Stimulated activated CD4-positive, alpha-beta T cell treated with anti-CD3 and anti-CD28 coated beads, Interleukin-15, amount 100 ng/mL, for 48 hours (primary cell): ENCODE measurements at regions not wholly inside any gene's neighbourhood (a gene's known extent, or its start where the extent isn't known, plus 50 kb on each side); places are given as distances from the start of the nearest gene placed in this dataset.
"Not testable (repeated sequence)": the region's sequence is repeated elsewhere in the genome, so short reads cannot be mapped to it uniquely, and the experiment has no call there.

Experiments used
- DNase-seq, 2 donors: peaks; one replicate each; pipeline ENCODE4 v3.0.0-alpha.2; 2020; ENCODE audit warnings: low read depth in 2 of 2

GRCh38 chr22:49461674-49462073, 366.0 kb downstream of the BRD1 start:
- no peak for DNase-seq

- DNase-seq, result no peak
These were observed 366.9 kb downstream of the BRD1 start for GRCh38 chr22:49460592-49461281.

DNA sequence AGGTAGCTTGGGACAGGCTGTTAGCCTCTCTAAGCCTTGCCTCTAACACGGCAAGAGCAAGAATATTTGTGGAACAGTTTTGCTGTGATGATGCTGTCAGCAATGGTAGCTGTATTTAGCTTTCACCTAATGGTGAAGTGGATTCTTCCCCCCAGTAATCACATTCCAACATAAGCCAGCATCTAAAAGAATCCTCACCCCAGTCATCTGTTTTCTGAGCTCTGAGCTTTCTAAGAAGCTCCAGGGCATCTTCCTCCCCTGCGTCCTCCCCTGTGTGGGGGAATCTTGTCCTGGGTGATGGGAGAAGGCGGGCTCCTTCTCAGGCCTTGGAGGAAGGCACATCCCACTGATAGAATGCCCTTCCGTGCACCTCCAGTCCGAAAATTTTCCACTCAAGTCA, 367.6 kb downstream of the BRD1 start:
- DNase-seq, result no peak

DNA sequence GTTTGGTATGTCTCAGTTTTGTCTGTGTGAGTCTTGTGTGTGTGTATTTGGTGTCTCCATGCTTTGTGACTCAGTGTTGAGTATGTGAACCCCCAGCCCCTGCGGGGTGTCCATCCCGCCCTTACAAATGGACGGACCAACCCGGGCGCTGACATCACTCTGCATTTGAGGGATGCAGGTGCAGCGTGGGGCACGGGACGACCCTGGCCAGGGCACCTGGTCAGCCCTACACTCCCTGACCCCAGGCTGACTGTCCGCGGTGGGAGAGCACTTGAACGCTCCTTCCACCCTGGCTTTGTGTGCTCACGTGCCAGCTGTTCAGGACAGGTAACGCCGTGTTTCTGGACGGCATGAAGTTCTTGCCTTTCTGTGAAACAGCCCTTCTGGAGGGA, 369.0 kb downstream of the BRD1 start:
- DNase-seq, result no peak

GRCh38 chr22:49457946-49458707, 369.5 kb downstream of the BRD1 start:
- DNase-seq, result no peak

DNA sequence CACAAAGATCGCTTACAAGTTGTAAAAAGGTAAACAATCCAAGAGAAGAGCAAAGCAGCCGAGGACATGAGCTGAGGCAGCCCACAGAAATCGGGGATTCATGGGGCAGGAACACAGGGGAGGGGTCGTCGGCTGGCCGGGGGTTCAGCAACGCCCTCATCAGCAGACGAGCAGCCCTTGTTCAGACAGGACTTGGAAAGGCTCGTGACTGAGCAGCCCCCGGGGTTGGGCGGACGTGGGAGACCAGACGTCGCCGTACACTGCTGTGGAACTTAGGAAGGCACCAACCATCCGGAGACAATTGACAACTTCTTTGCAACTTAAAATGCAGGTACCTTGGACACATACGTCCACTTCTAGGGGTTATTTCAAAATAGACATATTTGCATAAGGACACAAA, 370.5 kb downstream of the BRD1 start:
- DNase-seq, result no peak

GRCh38 chr22:49455595-49455994, 372.1 kb downstream of the BRD1 start:
- no peak for DNase-seq

GRCh38 chr22:49454726-49455125, 372.9 kb downstream of the BRD1 start:
- DNase-seq, result no peak

GRCh38 chr22:49453771-49454170, 373.9 kb downstream of the BRD1 start:
- no peak for DNase-seq

DNA sequence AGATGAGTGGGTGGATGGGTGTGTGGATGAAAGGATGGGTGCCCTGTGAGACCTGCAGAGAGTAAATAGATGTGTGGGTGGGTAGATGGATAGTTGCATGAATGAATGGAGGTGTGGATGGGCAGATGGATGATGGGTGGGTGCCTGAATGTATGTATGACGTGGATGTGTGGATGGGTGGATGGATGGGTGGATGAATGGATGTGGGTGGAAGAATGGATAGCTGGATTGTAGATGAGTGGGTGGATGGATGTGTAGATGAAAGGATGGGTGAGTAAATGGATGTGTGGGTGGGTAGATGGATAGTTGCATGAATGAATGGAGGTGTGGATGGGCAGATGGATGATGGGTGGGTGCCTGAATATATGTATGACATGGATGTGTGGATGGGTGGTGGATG, 374.7 kb downstream of the BRD1 start:
- not testable (repeated sequence) for DNase-seq

GRCh38 chr22:49452362-49452946, 375.2 kb downstream of the BRD1 start:
- no peak for DNase-seq

DNA sequence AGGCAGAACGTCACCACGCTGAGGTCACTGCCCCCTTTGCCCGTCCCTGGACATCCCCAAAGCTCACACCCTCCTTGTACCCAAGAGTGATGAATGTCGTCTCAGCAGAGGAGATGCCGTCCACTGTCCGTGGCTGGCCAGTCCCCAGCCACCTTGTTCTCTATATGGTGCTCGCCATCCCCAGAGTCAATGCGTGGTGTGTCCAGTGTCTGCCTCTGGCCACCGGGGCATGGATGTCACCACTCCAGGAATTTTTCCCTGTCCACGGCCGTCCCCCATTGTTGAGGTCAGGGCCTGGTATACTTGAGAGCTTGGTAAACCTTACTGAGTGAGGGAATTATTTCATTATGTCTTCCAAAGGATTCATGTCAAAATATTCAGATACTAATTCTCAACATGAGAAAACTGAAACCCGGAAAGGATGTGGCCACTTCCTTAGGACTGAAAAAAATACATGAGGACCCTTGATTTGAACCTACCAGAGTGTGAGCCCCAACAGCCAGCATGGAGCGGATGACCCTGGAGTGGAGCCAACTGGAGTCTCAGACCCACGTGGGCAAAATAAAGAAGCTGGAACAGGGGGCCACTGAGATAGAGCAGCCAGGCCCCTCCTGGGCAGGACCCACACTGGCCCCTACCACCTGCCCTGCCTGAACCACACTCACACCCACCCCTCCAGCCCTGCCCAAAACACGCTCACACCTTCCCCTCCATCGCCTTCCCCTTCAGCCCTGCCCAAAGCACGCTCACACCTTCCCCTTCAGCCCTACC, 376.4 kb downstream of the BRD1 start:
- no peak for DNase-seq

DNA sequence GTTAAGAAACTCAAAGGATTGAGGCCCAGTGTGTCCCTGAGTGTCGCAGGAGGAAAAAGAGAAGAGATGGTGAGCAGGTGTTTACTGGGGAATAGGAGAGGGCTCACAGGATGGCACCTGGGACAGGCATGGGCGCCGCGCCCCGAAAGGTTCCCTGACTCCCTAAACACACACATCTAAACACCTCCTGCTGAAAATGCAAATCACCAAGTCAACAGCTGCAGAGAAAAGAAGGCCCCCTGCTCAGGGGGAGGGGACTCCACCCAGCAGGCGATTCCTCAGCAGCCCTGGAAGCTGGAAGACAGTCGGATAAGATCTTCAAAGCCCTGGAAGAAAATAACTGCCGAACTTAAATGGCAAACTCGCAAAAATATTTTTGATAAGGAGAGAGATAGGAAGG, 377.2 kb downstream of the BRD1 start:
- DNase-seq, result no peak

GRCh38 chr22:49449811-49450446, 377.7 kb downstream of the BRD1 start:
- DNase-seq, result no peak

DNA sequence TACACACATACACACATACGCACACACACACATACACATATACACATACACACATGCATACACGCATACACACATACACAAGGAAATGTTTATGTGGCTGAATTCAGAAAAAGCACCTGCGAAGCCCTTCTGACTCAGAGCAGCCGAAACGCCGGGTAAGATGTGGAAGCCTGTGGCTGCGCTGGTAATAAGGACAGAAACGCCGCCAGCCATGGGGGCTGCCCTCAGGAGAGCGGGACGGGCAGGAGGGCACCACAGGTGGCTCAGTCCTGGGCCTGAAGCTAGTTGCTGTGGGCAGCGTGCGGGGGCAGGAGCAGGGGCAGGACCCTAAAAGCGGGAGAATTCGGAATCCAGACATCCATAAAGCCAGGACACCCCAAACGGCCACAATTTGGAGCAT, 378.3 kb downstream of the BRD1 start:
- DNase-seq, result no peak

DNA sequence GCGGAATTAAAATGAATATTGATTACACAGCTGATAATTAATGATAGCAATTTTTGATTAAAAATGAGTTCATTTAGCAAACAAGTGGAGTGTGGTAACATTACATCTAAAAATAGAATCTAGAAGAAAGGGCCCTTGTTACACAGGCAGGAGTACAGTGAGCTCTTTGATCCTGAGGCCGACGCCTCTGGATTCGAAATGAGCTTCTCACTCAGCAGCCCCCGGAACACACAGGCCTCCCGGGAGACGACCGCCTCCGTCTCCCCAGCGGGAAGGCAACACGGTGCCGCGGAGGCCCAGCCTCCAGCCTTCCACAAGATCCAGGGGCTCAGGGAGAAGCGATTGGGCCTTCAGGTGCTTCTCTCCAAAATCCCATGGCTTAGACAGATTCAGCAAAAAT, 379.1 kb downstream of the BRD1 start:
- DNase-seq, result no peak

DNA sequence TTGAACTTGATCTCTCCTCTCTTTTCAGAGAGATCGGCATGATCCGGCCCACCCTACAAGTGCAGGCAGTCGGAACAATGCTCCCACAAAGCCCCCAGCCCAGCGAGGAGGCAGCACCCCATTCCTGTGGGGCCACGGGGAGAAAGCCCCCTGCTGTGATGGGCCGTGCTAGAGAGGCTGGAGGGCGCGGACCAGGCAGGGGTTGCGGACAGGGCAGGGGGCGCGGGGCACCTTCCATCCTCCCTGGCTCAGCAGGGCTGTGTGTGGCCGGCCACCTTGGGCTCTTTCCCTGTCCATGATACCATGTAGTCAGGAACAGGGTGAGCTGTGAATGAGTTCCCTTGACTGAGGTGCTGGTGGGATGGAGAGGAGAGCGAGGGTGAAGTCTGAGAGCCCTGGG, 379.8 kb downstream of the BRD1 start:
- DNase-seq, result no peak

DNA sequence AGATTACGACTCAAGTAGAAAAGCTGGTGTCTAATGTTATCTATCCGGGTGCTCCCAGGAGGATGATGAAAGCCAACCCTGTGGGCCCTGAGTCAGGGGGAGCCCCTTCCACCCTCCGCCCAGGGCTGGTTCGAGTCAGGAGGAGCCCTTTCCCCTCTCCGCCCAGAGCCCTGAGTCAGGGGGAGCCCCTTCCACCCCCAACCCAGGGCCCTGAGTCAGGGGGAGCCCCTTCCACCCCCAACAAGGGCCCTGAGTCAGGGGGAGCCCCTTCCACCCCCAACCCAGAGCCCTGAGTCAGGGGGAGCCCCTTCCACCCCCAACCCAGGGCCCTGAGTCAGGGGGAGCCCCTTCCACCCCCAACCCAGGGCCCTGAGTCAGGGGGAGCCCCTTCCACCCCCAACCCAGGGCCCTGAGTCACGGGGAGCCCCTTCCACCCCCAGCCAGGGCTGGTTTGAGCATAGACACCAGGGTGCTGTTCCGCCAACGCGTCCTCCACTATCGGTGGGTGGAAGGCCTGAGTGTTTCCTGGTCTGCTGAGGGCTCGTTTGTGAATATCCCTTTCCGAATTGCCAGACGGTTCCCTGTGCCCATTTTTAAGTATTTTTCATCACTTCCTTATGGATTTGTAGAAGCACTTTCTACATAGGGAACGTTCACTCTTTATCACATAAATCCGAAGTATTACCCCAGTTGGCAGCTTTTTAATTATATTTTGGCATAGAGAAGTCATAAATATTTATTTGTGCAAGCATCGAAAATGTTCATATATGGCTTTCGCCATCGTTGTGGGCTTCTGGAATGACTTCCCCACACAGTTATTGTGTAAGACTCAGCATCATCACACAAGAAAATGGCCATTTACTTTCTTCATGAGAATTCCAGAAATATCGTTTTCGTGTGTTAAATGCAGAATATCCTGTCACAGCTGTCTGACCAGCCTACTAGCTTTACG, 380.6 kb downstream of the BRD1 start:
- peak; percentile 23 to 31 for DNase-seq

DNA sequence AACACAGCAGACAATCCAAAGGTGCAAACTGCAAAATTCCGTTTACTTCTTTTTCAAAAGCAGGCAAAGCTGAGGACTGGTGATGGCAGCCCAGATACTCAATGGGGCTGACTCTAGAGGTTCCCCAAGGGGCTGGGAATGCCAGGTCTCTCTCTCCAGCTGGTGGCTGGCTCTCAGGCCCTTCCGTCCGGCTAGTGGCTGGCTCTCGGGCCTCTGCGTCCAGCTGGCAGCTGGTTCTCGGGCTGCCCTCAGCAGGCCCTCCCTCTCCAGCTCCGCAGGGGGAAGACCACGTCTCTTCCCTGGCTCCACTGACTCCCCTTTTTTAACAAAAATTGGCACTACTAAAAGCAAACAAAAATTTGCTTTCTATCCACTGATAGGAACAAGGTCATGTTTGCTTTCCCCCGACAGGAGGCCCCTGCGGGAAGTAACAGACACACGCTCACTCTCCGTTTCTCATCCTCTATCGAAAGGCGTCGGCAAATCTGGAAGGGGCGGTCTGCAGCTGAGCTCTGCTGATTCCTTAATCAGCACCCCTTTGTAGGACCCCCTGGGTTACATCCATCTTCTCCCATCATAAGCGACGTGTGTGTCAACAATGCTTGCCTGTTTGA, 381.4 kb downstream of the BRD1 start:
- DNase-seq, result no peak

- no peak for DNase-seq
These were observed 382.9 kb downstream of the BRD1 start for GRCh38 chr22:49444781-49445180.
